SK-N-SH (cell line): ENCODE measurements at regions not wholly inside any gene's neighbourhood (a gene's known extent, or its start where the extent isn't known, plus 50 kb on each side); places are given as distances from the start of the nearest gene placed in this dataset.

Experiments used
- CHD2 ChIP-seq: fragments of 150-350 bp; IDR thresholded peaks from 2 replicates; pipeline ENCODE4 v1.6.1; 2018; ENCODE audit warnings: low read length; ENCODE audit not compliant: partially characterized antibody
- CTCF ChIP-seq: fragments of 200-600 bp; sonication (generic); IDR thresholded peaks from 2 replicates; pipeline ENCODE4 v1.6.1; 2017; ENCODE audit warnings: antibody characterized with exemption, mild to moderate bottlenecking, moderate library complexity
- EP300 ChIP-seq, 2 experiments: IDR thresholded peaks; 2 replicates each; pipeline versions ENCODE4 v1.4.0 to v1.6.1; 2012; ENCODE audit warnings: borderline replicate concordance in 1 of 2, low read depth in 1 of 2, low read length in 1 of 2
- EZH2phosphoT487 ChIP-seq: fragments of 200-600 bp; sonication (generic); IDR thresholded peaks from 2 replicates; pipeline ENCODE4 v1.6.1; 2017; ENCODE audit warnings: low read depth, mixed run types, mild to moderate bottlenecking, antibody characterized with exemption, moderate library complexity, borderline replicate concordance
- FOXM1 ChIP-seq: IDR thresholded peaks from 2 replicates; pipeline ENCODE4 v1.4.0; 2012; ENCODE audit warnings: low read depth, mild to moderate bottlenecking
- IRF3 ChIP-seq: fragments of 150-350 bp; IDR thresholded peaks from 2 replicates; pipeline ENCODE4 v1.6.1; 2016; ENCODE audit warnings: mild to moderate bottlenecking, low read depth, low read length
- MXI1 ChIP-seq: IDR thresholded peaks from 2 replicates; pipeline ENCODE4 v1.6.1; 2012; ENCODE audit warnings: mild to moderate bottlenecking, low read depth, low read length, improper control_type of control experiment
- NFIC ChIP-seq: IDR thresholded peaks from 2 replicates; pipeline ENCODE4 v1.4.0; 2012; ENCODE audit warnings: borderline replicate concordance
- POLR2AphosphoS5 ChIP-seq: IDR thresholded peaks from 2 replicates; pipeline ENCODE4 v1.6.1; 2012; ENCODE audit warnings: low read depth, low read length
- RAD21 ChIP-seq: IDR thresholded peaks from 2 replicates; pipeline ENCODE4 v1.6.1; 2012; ENCODE audit warnings: mild to moderate bottlenecking, low read length
- REST ChIP-seq: IDR thresholded peaks from 2 replicates; pipeline ENCODE4 v1.6.1; 2012; ENCODE audit warnings: mild to moderate bottlenecking, low read depth, low read length, moderate library complexity
- SIN3A ChIP-seq: IDR thresholded peaks from 2 replicates; pipeline ENCODE4 v1.6.1; 2012; ENCODE audit warnings: low read depth, mild to moderate bottlenecking, low read length, moderate library complexity, borderline replicate concordance
- TAF1 ChIP-seq: IDR thresholded peaks from 2 replicates; pipeline ENCODE4 v1.6.1; 2012; ENCODE audit warnings: low read depth, mild to moderate bottlenecking, low read length, moderate library complexity, borderline replicate concordance

GRCh38 chr4:46492394-46492793 lies 102.5 kb upstream of the GABRA2 start:
- TF ChIP-seq CTCF: no peak
- TF ChIP-seq RAD21: no peak
- no peak for TF ChIP-seq IRF3
- no peak for TF ChIP-seq EP300 (IDR thresholded peaks at IDR 0.05; ENCODE audit: borderline replicate concordance in 1 of 2, low read depth in 1 of 2, low read length in 1 of 2)
- TF ChIP-seq SIN3A: no peak
- no peak for TF ChIP-seq TAF1
- no peak for TF ChIP-seq REST
- no peak for TF ChIP-seq MXI1
- TF ChIP-seq FOXM1: no peak
- TF ChIP-seq NFIC: no peak
- no peak for TF ChIP-seq POLR2AphosphoS5
- no peak for TF ChIP-seq EZH2phosphoT487
- no peak for TF ChIP-seq CHD2
